ENCODE measurements at regions not wholly inside any gene's neighbourhood (a gene's known extent, or its start where the extent isn't known, plus 50 kb on each side); places are given as distances from the start of the nearest gene placed in this dataset.

- TF ChIP-seq CTCF (IDR thresholded peaks at IDR 0.05; ENCODE audit: insufficient read depth, low read length, poor library complexity, severe bottlenecking) (no peak), EZH2phosphoT487 (conservative IDR thresholded peaks at IDR 0.05; ENCODE audit: low read length) (no peak)
Measured at GRCh38 chr9:82410306-82410705, 421.7 kb downstream of the SPATA31D1 start.
